ENCODE measurements at regions not wholly inside any gene's neighbourhood (a gene's known extent, or its start where the extent isn't known, plus 50 kb on each side); places are given as distances from the start of the nearest gene placed in this dataset.

DNA sequence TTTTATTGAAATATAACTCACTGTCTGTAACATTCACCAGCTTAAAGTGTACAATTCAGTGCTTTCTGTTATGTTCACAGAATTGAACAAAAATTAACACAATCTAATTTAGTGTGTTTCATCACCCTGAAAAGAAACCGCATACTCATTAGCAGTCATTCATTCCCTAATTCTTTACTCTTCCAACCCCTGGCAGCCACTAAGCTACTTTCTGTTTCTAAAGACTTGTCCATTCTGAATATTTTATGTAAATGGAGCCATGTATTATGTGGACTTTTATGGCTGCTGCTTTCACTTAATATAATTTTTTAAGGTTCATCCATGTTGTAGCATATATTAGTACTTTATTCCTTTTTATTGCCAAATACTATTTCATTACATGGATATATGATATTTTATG is 94.7 kb upstream of the ATP8A1 start:
- TF ChIP-seq, protein P1, sequence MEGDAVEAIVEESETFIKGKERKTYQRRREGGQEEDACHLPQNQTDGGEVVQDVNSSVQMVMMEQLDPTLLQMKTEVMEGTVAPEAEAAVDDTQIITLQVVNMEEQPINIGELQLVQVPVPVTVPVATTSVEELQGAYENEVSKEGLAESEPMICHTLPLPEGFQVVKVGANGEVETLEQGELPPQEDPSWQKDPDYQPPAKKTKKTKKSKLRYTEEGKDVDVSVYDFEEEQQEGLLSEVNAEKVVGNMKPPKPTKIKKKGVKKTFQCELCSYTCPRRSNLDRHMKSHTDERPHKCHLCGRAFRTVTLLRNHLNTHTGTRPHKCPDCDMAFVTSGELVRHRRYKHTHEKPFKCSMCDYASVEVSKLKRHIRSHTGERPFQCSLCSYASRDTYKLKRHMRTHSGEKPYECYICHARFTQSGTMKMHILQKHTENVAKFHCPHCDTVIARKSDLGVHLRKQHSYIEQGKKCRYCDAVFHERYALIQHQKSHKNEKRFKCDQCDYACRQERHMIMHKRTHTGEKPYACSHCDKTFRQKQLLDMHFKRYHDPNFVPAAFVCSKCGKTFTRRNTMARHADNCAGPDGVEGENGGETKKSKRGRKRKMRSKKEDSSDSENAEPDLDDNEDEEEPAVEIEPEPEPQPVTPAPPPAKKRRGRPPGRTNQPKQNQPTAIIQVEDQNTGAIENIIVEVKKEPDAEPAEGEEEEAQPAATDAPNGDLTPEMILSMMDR (IDR thresholded peaks at IDR 0.05; ENCODE audit: insufficient read depth, low read length): no peak
- no peak for TF ChIP-seq SPI1 (IDR thresholded peaks at IDR 0.05; ENCODE audit: borderline replicate concordance, low read depth)
